ENCODE measurements at regions not wholly inside any gene's neighbourhood (a gene's known extent, or its start where the extent isn't known, plus 50 kb on each side); places are given as distances from the start of the nearest gene placed in this dataset.
A peak's percentile ranks its signal among the peaks of the same experiment; 100 is the strongest.

DNA sequence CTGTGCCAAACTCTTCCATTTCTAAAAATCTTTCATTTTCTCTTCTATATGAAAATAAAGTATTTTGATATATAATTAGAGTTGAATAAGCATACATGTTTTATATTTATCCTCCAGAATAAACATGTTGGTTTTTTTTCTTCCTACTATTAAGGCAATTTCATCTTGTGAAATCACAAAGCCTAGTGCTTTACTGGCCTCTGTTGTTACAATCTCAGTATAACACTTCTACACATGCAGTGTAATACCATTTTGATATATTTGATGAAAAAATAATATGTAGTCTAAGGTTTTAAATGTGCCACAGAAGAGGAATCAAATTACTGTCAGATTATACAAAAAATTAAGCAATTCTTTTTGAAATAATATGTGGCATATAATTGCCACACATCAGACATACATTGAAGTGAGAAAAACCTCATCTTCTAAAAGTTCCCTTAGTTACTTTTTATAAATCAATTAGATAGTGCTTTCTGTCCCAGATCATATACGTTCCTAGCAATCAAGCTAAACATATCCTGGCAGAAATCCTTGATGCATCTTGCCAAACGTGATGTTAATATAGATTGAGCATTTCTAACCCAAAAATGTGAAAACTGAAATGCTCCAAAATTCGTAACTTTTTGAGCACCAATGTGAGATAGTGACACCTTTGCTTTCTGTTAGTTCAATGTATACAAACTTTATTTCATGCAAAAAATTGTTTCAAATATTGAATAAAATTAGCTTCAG, 225.1 kb upstream of the MANEA start:
- ATAC-seq, result no peak

DNA sequence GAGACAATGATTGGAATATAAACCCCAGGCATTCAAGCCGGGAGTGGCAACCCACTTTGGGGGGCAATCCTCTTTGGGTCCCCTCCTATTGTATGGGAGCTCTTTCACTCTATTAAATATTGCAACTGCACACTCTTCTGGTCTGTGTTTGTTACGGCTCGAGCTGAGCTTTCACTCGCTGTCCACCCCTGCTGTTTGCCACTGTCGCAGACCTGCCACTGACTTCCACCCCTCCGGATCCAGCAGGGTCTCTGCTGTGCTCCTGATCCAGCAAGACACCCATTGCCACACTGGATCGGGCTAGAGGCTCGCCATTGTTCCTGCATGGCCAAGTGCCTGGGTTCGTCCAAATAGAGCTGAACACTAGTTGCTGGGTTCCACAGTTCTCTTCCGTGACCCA, 222.8 kb upstream of the MANEA start:
- TF ChIP-seq, protein P1, sequence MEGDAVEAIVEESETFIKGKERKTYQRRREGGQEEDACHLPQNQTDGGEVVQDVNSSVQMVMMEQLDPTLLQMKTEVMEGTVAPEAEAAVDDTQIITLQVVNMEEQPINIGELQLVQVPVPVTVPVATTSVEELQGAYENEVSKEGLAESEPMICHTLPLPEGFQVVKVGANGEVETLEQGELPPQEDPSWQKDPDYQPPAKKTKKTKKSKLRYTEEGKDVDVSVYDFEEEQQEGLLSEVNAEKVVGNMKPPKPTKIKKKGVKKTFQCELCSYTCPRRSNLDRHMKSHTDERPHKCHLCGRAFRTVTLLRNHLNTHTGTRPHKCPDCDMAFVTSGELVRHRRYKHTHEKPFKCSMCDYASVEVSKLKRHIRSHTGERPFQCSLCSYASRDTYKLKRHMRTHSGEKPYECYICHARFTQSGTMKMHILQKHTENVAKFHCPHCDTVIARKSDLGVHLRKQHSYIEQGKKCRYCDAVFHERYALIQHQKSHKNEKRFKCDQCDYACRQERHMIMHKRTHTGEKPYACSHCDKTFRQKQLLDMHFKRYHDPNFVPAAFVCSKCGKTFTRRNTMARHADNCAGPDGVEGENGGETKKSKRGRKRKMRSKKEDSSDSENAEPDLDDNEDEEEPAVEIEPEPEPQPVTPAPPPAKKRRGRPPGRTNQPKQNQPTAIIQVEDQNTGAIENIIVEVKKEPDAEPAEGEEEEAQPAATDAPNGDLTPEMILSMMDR (IDR thresholded peaks at IDR 0.05), result no peak
- ATAC-seq, result no peak

More for the DNA sequence above, 225.1 kb upstream of the MANEA start:
- intact Hi-C loops (cut with DNase I), result no loop called here
- no peaks in the 10 kb centered on the region for H3K27me3 ChIP-seq (ENCODE audit: low read depth)
- no peaks in the 10 kb centered on the region for H3K4me1 ChIP-seq
- H3K9me3 ChIP-seq, result no peaks in the 10 kb centered on the region
- no peak overlapping the region for H3K4me3 ChIP-seq
- TF ChIP-seq, protein P1 (IDR thresholded peaks at IDR 0.05), result no peak
- no peaks in the 10 kb centered on the region for H3K36me3 ChIP-seq
- H3K27ac ChIP-seq, result no peak overlapping the region
- no peak for DNase-seq

DNA sequence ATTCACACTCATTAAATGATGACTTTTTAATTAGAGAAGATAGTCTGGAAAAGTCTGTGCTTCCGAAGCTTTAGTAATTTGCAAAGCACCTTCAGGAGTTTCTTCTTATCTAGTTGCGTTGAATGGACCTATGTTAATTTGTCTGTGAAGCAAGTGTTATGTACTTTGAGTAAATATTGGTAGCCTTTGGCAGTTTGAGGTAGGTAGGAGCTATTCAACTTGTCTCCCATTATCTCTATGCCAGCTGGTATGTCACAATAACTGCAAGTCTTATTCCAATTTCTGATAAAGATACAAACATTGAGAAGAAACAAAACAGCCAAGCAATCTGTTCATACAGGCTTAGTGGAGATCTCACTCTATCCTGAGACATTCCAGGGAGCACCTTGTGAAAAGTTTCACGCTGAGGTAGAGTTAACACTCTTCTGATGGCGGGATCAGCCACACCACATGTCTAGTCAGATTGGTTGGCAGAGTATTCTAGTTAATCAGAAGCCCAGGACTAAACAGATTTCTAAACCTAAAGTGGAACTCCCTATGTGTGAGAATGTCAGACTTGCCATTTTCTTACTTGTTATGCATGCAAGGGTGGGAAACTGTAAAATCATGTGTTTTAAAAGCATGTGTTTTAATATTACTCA, 219.8 kb upstream of the MANEA start:
- H3K36me3 ChIP-seq, result no peaks in the 10 kb centered on the region
- TF ChIP-seq, protein P1 (IDR thresholded peaks at IDR 0.05), result no peak
- no peak overlapping the region for H3K27ac ChIP-seq
- DNase-seq (no peak), ATAC-seq (no peak)
- H3K4me3 ChIP-seq, result no peak overlapping the region
- no peaks in the 10 kb centered on the region for H3K9me3 ChIP-seq
- no peaks in the 10 kb centered on the region for H3K4me1 ChIP-seq
- intact Hi-C loops (cut with DNase I), result no loop called here
- H3K27me3 ChIP-seq (ENCODE audit: low read depth), result no peaks in the 10 kb centered on the region

More for the DNA sequence above, 222.8 kb upstream of the MANEA start:
- Histone ChIP-seq H3K4me3 (no peak overlapping the region), H3K27ac (no peak overlapping the region), H3K9me3 (no peaks in the 10 kb centered on the region), H3K4me1 (no peaks in the 10 kb centered on the region), H3K36me3 (no peaks in the 10 kb centered on the region), H3K27me3 (ENCODE audit: low read depth) (no peaks in the 10 kb centered on the region)
- intact Hi-C loops (cut with DNase I), result no loop called here
- no peak for DNase-seq

DNA sequence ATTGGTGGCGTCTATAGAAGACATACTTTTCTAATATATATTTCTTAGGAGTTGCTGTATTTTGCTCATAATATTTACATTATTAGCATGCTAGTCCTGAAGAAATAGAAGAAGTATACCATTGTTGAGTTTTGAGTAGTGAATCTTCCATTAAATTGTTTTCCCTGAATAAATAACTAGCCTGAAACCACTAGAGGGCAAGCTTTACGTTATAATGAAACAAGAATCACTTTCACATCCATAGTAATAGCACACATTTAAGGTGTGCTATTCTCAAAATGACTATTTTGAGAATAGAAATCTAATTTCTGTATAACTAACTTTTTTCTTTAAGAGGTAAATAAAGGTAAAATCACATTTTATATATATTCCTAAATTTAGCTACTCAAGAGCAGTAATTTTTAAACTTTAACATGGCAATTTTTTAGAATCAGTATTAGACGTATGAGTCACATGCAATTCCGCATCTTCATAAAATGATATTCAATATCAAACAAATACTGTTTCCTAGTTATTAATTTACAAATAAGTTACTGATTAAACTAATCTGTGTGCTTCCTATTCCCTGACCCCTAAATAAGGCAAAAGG, 213.2 kb upstream of the MANEA start:
- no peaks in the 10 kb centered on the region for H3K27me3 ChIP-seq (ENCODE audit: low read depth)
- TF ChIP-seq, protein P1 (IDR thresholded peaks at IDR 0.05), result peak; percentile 20
- ATAC-seq, result no peak
- no peaks in the 10 kb centered on the region for H3K9me3 ChIP-seq
- no peak for DNase-seq
- no peak overlapping the region for H3K27ac ChIP-seq
- H3K4me1 ChIP-seq, result no peaks in the 10 kb centered on the region
- no peaks in the 10 kb centered on the region for H3K36me3 ChIP-seq
- H3K4me3 ChIP-seq, result no peak overlapping the region
- intact Hi-C loops (cut with DNase I), result no loop called here

DNA sequence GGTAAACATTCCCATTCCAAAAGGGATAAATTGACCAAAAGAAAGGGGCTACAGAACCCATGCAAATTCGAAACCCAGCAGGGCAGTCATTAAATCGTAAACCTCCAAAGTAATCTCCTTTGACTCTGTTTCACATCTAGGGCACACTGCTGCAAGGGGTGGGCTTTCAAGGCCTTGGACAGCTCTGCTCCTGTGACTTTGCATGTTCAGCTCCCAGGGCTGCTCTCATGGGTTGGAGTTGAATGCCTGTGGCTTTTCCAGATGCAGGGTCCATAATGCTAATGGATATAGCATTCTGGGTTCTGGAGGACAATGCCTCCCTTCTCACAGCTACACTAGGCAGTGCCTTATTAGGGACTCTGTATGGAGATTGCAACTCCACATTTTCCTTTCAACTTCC, 211.9 kb upstream of the MANEA start:
- intact Hi-C loops (cut with DNase I), result no loop called here
- ATAC-seq (no peak), DNase-seq (no peak)
- Histone ChIP-seq H3K36me3 (no peaks in the 10 kb centered on the region), H3K4me1 (no peaks in the 10 kb centered on the region), H3K27ac (no peak overlapping the region), H3K9me3 (no peaks in the 10 kb centered on the region), H3K4me3 (no peak overlapping the region), H3K27me3 (ENCODE audit: low read depth) (no peaks in the 10 kb centered on the region)
- TF ChIP-seq, protein P1 (IDR thresholded peaks at IDR 0.05), result no peak
